Astrocyte (in vitro differentiated cells and primary cell): ENCODE measurements at regions not wholly inside any gene's neighbourhood (a gene's known extent, or its start where the extent isn't known, plus 50 kb on each side); places are given as distances from the start of the nearest gene placed in this dataset.

ENCODE experiments used
- DNase-seq: peaks from one replicate; pipeline ENCODE4 v3.0.0-alpha.2; 2010; ENCODE audit warnings: low read depth
- FAIRE-seq: peaks from 2 replicates; lab custom pipeline; 2011; peaks lifted over from hg19 to GRCh38; lab: Jason Lieb, UNC
- H2AFZ ChIP-seq: 2 replicates; pipeline ENCODE4 v1.6.0; 2012; ENCODE audit warnings: low read depth, low read length, inconsistent platforms
- H3K27ac ChIP-seq: 2 replicates; pipeline ENCODE4 v1.5.1; 2011; ENCODE audit warnings: low read depth, low read length, inconsistent platforms
- H3K27me3 ChIP-seq: 2 replicates; pipeline ENCODE4 v1.6.0; 2011; ENCODE audit warnings: low read length, inconsistent platforms; ENCODE audit not compliant: insufficient read depth
- H3K36me3 ChIP-seq: 2 replicates; pipeline ENCODE4 v1.5.1; 2011; ENCODE audit warnings: low read length, inconsistent platforms; ENCODE audit not compliant: insufficient read depth
- H3K4me1 ChIP-seq: 2 replicates; pipeline ENCODE4 v1.5.1; 2011; ENCODE audit warnings: low read length, inconsistent platforms; ENCODE audit not compliant: insufficient read depth
- H3K4me2 ChIP-seq: 2 replicates; pipeline ENCODE4 v1.6.0; 2012; ENCODE audit warnings: low read length, inconsistent platforms
- H3K4me3 ChIP-seq: 2 replicates; pipeline ENCODE4 v1.5.1; 2011; ENCODE audit warnings: low read depth, mild to moderate bottlenecking, low read length, inconsistent platforms; ENCODE audit not compliant: insufficient read depth
- H3K79me2 ChIP-seq: 2 replicates; pipeline ENCODE4 v1.6.0; 2012; ENCODE audit warnings: mild to moderate bottlenecking, low read length, inconsistent platforms; ENCODE audit not compliant: insufficient read depth
- H3K9ac ChIP-seq: 2 replicates; pipeline ENCODE4 v1.6.0; 2012; ENCODE audit warnings: mild to moderate bottlenecking, low read length, inconsistent platforms
- H3K9me3 ChIP-seq: 2 replicates; pipeline ENCODE4 v1.5.1; 2012; ENCODE audit warnings: low read depth, mild to moderate bottlenecking, low read length, inconsistent platforms; ENCODE audit not compliant: insufficient read depth
- H4K20me1 ChIP-seq: 2 replicates; pipeline ENCODE4 v1.6.0; 2012; ENCODE audit warnings: low read length, inconsistent platforms; ENCODE audit not compliant: insufficient read depth
- H3K27ac Mint-ChIP-seq: one replicate; pipeline ENCODE4 v1.8.0; 2021; ENCODE audit warnings: mild to moderate bottlenecking, mixed read lengths; ENCODE audit not compliant: unreplicated experiment
- H3K27me3 Mint-ChIP-seq: one replicate; pipeline ENCODE4 v1.8.0; 2021; ENCODE audit warnings: low read depth, mixed read lengths; ENCODE audit not compliant: unreplicated experiment
- H3K36me3 Mint-ChIP-seq: one replicate; pipeline ENCODE4 v1.8.0; 2021; ENCODE audit warnings: low read depth, mixed read lengths; ENCODE audit not compliant: unreplicated experiment
- H3K4me1 Mint-ChIP-seq: one replicate; pipeline ENCODE4 v1.8.0; 2021; ENCODE audit warnings: low read depth, mixed read lengths; ENCODE audit not compliant: unreplicated experiment
- H3K4me3 Mint-ChIP-seq: one replicate; pipeline ENCODE4 v1.8.0; 2021; ENCODE audit warnings: mild to moderate bottlenecking, moderate library complexity, mixed read lengths; ENCODE audit not compliant: unreplicated experiment
- H3K9me3 Mint-ChIP-seq: one replicate; pipeline ENCODE4 v1.8.0; 2021; ENCODE audit warnings: mild to moderate bottlenecking, mixed read lengths; ENCODE audit not compliant: unreplicated experiment
- CTCF ChIP-seq: IDR thresholded peaks from 2 replicates; pipeline ENCODE4 v1.5.1; 2011; ENCODE audit warnings: low read depth, mild to moderate bottlenecking, inconsistent platforms, low read length, moderate library complexity; ENCODE audit not compliant: insufficient read depth
- EZH2 ChIP-seq: IDR thresholded peaks from 2 replicates; pipeline ENCODE4 v1.6.1; 2012; ENCODE audit warnings: mild to moderate bottlenecking, low read length, inconsistent platforms; ENCODE audit not compliant: insufficient read depth

- DNase-seq (no peak), FAIRE-seq (no peak)
- H3K9ac ChIP-seq: no peak overlapping the region
- H3K36me3 ChIP-seq: no peaks in the 10 kb centered on the region
- H3K4me2 ChIP-seq: no peak overlapping the region
- no peaks in the 10 kb centered on the region for H3K27me3 ChIP-seq
- H3K79me2 ChIP-seq: no peaks in the 10 kb centered on the region
- H3K4me3 ChIP-seq: no peak overlapping the region
- H2AFZ ChIP-seq: no peak overlapping the region
- no peak overlapping the region for H3K27ac Mint-ChIP-seq
- H3K9me3 ChIP-seq: no peaks in the 10 kb centered on the region
- no peak overlapping the region for H3K27ac ChIP-seq
- H3K9me3 Mint-ChIP-seq: no peaks in the 10 kb centered on the region
- no peaks in the 10 kb centered on the region for H4K20me1 ChIP-seq
- no peak overlapping the region for H3K4me3 Mint-ChIP-seq
- no peaks in the 10 kb centered on the region for H3K4me1 ChIP-seq
- H3K27me3 Mint-ChIP-seq: no peaks in the 10 kb centered on the region
- no peaks in the 10 kb centered on the region for H3K4me1 Mint-ChIP-seq
- no peaks in the 10 kb centered on the region for H3K36me3 Mint-ChIP-seq
- TF ChIP-seq CTCF: no peak
- no peak for TF ChIP-seq EZH2
Measured at GRCh38 chr6:91501930-91502329, 915.1 kb upstream of the MAP3K7 start.

GRCh38 chr6:91500689-91501303, 913.9 kb upstream of the MAP3K7 start:
- no peaks in the 10 kb centered on the region for H3K9me3 Mint-ChIP-seq
- Histone ChIP-seq H3K27me3 (no peaks in the 10 kb centered on the region), H3K36me3 (no peaks in the 10 kb centered on the region), H3K4me2 (no peak overlapping the region), H3K4me1 (no peaks in the 10 kb centered on the region), H3K27ac (no peak overlapping the region), H4K20me1 (no peaks in the 10 kb centered on the region), H3K4me3 (no peak overlapping the region), H3K9ac (no peak overlapping the region), H2AFZ (no peak overlapping the region), H3K79me2 (no peaks in the 10 kb centered on the region), H3K9me3 (no peaks in the 10 kb centered on the region)
- H3K27me3 Mint-ChIP-seq: no peaks in the 10 kb centered on the region
- no peak for TF ChIP-seq CTCF
- no peak for TF ChIP-seq EZH2
- H3K4me1 Mint-ChIP-seq: no peaks in the 10 kb centered on the region
- no peak for FAIRE-seq
- DNase-seq: no peak
- H3K36me3 Mint-ChIP-seq: no peaks in the 10 kb centered on the region
- H3K27ac Mint-ChIP-seq: no peak overlapping the region
- H3K4me3 Mint-ChIP-seq: no peak overlapping the region

- H4K20me1 ChIP-seq: no peaks in the 10 kb centered on the region
- H3K36me3 ChIP-seq: no peaks in the 10 kb centered on the region
- Mint-ChIP-seq H3K4me1 (no peaks in the 10 kb centered on the region), H3K4me3 (no peak overlapping the region), H3K27ac (no peak overlapping the region), H3K36me3 (no peaks in the 10 kb centered on the region), H3K9me3 (no peaks in the 10 kb centered on the region), H3K27me3 (no peaks in the 10 kb centered on the region)
- TF ChIP-seq CTCF: no peak
- no peak for TF ChIP-seq EZH2
- DNase-seq (no peak), FAIRE-seq (no peak)
- no peaks in the 10 kb centered on the region for H3K4me1 ChIP-seq
- H3K4me2 ChIP-seq: no peak overlapping the region
- H3K27ac ChIP-seq: no peak overlapping the region
- no peak overlapping the region for H2AFZ ChIP-seq
- no peak overlapping the region for H3K4me3 ChIP-seq
- H3K9ac ChIP-seq: no peak overlapping the region
- no peaks in the 10 kb centered on the region for H3K27me3 ChIP-seq
- H3K79me2 ChIP-seq: no peaks in the 10 kb centered on the region
- no peaks in the 10 kb centered on the region for H3K9me3 ChIP-seq
Measured at GRCh38 chr6:91498576-91498975, 911.7 kb upstream of the MAP3K7 start.
